Stimulated activated CD8-positive, alpha-beta memory T cell treated with anti-CD3 and anti-CD28 coated beads, Interleukin-4, amount 100 ng/mL, for 1 hour (primary cell): ENCODE measurements at regions not wholly inside any gene's neighbourhood (a gene's known extent, or its start where the extent isn't known, plus 50 kb on each side); places are given as distances from the start of the nearest gene placed in this dataset.
"Not testable (repeated sequence)": the region's sequence is repeated elsewhere in the genome, so short reads cannot be mapped to it uniquely, and the experiment has no call there.

ENCODE experiments used
- DNase-seq, 2 donors: peaks; one replicate each; pipeline ENCODE4 v3.0.0-alpha.2; 2020; ENCODE audit warnings: low read depth in 2 of 2, low spot score in 1 of 2

DNA sequence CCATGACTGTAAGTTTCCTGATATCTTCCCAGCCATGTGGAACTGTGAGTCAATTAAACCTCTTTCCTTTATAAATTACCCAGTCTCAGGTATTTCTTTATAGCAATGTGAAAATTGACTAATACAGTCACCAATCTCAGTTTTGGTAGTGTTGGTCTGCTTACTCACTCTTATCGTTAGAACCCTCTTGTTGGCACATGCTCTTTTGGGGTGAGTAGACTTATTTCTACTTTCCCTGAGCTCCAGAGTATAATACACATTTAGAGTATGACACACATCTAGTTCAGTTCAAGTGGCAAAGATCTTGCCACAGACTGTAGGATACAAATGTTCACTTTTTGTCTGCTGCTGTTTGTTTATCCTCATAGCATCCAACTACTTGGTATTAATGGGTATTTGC, 347.5 kb upstream of the CELF4 start:
- DNase-seq = no peak

DNA sequence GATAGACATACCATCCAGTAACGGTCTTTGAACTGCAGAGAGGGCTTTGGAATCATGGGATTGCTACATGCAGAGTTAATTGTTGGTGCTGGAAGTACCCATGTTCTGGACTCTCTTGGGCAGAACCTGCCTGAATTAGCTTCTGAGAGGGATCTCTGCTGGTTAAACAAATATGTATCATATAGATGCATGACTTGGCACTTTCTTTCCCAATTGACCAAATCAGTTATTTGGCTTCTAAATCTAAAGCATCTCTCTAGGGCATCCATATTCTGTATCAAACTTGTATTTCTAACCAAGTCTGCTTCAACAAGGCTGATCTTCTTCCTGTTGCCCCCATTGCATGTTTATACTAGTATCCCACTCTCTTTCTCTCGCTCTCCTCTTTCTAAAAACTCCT, 336.7 kb upstream of the CELF4 start:
- DNase-seq = no peak

DNA sequence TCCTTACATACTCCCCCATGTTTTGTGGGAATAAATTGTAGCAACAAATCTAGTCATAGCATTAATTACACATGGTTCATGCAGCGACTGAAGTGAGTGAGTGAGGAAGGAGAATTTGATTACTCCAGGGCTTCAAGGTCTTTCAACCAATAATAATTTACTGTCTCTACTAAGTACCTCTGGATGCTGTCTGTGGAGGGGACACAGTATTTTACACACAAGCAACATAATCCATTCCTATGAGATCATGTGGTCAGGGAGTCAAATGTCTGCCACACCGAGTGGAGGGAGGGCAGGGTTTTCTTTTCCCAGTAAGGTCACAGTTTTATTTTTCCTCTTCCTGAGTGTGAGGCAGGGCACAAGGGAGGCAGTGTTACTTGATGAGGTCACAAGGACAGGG, 334.7 kb upstream of the CELF4 start:
- DNase-seq = no peak

DNA sequence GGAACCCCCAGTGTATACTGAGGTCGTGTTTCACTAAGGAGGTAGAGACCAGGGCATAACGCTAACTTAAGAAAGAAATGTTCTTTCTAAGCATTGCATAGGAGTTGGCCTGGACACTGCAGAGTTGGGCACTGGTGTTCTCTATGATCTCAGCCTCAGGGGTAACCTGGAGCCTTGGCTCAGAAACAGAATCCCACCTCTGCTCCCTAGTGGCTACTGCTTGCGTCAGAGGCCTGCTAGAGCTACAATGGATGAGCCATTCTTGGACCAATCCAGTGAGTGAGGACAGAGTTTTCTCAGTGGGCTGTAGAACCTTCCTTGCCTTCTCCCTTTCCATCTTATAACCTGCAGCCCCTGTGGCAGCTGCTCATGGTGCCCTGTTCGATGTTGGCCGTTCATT, 324.4 kb upstream of the CELF4 start:
- no peak for DNase-seq

DNA sequence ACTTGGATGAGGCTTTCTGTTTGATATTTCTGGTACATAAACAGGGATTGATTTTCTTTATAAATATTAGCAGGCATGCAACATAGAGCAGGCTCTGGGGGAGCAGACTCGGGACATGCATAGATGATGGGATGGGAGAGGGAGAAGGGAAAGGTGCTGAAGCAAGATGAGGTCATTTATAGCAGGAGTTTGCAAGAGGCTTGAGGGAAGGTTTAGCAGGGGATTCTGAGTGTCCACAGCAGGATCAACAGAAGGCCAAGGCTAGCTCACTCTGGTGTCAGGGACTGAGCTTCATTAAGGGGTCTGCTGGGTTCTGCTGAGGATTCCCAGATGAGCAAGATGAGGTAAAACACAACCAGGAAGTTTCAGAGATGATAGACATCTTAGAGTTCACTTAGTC, 309.1 kb upstream of the CELF4 start:
- no peak for DNase-seq

DNA sequence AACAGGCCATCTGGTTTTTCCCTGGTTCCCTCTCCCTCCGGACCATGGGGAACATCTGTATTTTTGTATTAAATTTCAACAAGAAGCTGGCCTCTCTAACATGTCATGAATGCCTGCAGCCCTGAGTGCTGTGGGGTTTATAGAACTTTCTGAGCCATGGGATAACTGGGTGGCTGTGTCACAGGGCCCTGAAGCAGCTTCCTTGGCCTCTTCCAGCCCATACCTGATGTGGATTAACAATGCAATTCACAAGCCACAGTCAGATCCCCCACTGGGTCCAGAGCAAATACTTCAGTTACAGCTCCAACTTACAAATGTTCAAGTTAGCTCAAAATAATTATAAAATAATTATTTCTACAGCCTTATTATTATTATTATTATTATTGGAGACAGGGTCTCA, 307.8 kb upstream of the CELF4 start:
- DNase-seq = no peak

DNA sequence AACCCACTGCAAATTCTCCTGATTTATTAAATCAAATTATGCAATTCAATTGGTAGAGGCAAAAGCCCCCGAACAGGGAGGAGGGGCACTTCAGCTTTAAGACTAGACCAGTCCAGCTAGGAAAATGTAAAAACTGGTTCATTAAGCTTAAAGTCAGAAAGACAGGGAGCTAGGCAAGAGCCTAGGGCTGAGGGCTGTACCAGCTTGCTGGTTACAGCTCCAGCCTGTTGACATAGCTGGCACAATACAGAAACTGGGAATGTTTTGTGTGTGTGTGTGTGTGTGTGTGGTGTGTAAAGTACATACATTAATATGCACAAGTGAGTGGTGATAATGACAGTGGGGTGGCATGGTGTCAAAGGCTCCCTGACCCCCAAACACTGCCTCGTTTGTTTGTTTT, 307.0 kb upstream of the CELF4 start:
- no peak for DNase-seq

DNA sequence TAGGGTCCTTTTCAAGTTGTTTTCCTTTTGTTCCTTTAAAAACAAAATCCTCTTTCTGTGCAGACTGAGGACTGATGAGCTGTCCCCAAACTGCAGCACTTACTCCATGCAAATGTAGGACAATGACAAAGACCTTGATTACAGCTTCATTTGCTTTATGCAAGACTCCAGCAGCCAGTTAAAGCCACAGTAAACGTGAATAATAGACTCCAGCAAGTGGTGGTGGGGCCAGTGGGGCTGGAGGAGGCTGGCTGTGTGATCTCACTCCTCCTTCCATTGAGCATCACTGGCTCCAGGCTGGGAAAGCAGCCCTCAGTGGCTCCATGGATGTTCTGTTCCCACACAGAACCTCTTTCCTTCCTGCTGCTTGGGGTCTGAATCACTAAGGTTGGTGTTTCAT, 306.0 kb upstream of the CELF4 start:
- DNase-seq = no peak

DNA sequence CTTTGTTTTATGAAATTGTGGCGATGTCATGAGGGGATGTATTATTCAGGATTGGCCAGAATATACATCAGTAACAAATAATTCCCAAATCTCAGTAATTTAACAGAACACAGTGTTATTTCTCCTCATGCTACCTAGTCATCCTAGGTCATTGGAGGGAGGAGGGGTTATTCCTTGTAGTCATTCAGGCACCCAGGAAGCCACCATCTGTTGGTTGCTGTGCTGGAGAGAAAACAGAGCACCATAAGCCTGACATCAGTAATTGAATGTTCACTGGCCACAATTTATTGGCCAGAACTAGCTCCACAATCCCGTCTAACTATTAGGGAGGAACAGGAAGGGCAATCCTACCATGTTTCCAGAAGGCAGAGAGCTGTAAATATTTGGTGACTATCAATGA, 303.5 kb upstream of the CELF4 start:
- DNase-seq = no peak

DNA sequence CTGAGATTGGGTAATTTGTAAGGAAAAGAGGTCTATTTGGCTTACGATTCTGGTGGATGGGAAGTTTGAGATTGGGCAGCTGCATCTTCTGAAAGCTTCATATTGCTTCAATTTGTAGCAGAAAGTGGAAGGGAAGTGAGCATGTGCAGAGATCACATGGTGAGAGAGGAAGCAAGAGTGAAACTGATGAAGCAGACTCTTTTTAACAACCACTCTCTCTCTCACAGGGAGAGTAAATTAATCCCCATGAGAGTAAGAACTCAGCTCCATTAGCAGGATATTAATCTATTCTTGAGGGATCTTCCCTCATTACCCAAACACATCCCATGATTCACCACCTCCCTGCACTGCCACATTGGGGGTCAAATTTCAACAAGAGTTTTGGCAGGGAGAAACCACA, 298.5 kb upstream of the CELF4 start:
- no peak for DNase-seq

DNA sequence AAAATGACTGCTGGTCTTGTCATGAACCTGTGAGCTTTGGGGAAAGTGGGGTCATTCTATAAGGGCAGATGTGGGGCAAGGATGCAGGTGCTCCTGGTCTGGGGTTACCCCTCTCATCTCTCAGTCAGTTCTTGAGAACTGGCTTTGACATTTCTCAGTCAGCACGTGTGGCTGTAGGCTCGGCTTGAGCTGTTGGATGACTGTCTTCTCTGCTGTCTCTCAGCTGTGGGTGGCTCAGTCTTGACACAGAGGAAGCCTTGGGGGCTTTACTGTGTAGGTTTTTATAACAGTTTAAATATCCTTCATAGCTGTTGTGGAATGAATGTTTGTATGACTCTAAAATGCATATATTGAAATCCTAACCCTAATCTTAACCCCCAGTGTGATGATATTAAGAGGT, 296.4 kb upstream of the CELF4 start:
- DNase-seq = no peak

DNA sequence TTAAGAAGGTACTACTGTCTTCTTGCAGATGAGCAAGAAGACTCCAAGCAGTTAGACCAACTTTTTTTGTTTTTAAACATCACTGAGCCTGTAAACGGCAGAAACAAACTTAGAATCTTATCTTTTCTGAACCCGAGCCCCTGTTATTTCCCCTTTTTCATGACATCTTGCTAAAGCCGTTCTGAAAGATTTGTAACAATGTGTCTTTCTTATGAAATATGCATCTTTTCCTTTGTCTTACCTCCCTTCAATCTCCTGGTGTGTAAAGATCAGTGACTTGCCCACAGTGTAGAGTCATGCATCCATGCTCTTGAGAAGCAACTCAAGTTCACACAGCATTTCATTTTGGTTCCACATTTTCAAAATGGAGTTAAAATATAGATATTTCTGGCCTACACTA, 288.8 kb upstream of the CELF4 start:
- no peak for DNase-seq

DNA sequence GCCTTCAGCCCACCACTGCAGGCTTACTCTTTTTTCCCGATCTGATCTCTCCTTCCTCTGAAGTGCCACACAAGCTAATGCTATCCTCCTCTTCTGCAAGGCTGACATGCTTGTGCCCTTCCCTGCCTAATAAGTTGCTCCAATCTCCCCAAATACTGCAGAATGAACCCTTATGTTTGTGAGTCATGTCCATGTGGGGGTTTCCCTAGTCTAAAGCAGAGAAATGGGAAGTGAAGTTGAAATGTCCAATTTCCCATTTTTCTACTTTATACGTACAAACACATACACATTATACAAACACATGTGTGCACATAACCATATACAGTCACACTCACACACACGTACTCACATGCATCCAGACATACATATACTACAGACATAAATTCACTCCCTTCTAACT, 288.1 kb upstream of the CELF4 start:
- no peak for DNase-seq

DNA sequence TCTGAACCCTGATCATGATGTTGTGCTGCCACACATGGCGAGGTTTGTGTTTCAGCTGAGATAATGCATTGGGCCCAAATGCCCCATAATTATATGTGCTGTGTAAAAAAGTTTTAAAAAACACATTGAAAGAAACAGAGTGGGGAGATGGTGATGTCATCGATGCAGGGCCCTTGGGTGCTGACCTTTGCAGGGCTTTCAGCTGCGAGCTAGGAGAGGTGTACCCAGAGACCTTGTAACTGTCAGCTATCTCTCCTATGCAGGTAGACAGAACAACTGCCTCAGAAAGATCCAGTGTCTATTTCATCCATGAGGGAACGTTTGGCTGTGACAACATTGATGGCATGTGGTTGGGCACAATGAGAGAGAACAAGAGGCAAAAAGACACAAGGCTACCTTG, 286.9 kb upstream of the CELF4 start:
- DNase-seq = no peak

DNA sequence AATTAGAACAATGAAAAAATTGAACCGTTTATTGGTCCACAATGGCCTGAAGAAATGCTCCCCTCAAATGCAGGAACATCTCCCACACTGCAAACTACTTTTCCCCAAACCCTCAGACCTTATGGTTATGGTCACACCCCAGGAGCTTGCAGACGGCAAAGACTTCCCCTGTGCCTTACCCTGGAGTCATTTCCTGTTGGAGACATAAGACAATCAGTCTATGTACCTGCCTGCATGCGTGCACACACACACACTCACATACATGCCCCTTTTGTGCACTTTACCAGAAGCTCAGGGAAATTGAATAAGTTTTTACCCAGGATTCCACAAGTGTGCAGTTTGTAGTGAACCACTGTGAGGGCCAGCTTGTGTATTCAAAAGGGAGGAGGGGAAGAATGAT, 281.9 kb upstream of the CELF4 start:
- no peak for DNase-seq

DNA sequence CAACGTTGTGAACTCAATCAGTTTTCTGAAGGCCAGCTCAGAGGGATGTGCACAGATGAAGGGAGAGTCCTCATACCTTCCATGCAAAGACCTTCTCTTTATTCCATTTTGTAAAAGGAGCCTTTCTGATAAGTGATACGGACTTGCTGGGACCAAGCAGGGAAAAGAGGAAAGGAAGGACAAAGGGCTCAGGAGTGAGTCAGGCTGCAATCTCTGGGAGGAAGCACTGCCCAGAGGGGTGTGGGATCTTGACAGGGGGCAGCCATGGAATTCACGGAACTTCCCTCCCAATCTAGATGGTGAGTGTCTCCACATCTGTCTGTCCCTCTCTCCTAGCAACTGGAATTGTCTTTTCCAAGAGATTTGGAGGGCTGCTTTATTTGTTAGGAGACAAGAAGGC, 281.4 kb upstream of the CELF4 start:
- DNase-seq = no peak

DNA sequence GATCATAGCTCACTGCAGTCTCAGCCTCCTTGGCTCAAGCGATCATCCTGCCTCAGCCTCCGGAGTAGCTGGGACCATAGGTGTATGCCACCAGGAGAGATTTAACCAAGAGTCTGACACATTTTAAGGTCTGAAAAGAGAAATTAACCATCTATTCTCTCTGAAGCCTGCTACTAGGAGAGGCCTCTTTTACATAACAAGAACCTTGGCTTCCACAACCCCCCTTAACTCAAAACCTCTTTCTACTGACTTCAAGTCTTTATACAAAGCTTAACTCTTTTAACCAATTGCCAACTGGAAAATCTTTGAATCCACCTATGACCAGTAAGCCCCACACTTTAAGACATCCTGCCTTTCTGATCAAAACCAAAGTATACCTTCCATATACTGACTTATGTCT, 279.9 kb upstream of the CELF4 start:
- DNase-seq = no peak

DNA sequence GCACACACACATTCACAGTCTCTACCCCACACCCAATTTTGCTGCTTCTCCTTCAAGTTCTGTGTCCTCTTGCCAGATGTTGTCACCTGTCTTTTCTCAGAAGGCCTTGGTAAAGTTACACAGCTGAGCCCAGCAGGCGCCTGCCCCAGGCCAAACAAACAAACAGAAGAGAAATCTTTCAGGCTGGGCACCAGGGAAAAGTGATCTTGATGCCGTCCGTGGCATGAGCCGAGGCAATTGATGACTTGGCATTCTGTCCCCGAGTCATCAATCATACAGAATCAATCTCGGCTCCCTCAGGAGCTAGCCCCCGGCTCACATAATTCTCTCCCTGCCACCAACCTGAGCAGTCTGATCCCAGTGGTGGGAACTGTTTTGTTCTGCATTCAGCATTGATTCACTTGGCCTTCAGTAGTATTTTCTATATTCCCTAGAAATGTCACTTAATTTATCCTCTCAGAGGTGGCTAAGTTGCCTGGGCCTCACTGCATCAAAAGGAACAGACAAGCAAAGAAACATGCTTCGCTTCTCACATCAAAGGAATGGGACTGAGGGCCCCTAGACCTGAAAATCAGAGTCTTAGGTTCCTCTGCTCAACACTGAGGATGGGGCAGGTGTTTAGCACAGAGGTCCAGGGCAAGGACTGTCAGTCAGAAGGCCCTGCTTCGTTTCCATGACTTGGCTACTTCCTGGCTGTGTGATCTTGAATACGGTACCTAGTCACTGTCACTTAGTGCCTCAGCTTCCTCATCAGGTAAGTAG, 278.8 kb upstream of the CELF4 start:
- no peak for DNase-seq

DNA sequence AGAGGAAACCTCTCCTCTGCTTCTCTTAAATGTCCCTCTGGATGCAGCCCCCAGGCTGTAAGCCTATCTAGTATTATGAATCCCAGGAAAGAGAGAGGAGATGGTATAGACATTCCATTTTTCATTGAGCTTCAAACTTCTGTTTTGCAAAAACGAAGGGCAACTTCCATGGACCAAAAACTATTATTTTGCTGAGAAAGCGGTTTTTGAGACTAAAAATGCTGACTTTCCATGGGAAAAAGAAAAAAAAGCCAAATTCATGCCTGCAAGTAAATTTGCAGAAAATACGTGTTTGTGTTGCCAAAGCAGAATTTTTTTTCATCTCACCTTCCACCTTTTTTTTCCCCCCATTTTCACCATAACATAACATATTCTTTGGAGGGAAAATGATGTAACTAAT, 272.5 kb upstream of the CELF4 start:
- no peak for DNase-seq

DNA sequence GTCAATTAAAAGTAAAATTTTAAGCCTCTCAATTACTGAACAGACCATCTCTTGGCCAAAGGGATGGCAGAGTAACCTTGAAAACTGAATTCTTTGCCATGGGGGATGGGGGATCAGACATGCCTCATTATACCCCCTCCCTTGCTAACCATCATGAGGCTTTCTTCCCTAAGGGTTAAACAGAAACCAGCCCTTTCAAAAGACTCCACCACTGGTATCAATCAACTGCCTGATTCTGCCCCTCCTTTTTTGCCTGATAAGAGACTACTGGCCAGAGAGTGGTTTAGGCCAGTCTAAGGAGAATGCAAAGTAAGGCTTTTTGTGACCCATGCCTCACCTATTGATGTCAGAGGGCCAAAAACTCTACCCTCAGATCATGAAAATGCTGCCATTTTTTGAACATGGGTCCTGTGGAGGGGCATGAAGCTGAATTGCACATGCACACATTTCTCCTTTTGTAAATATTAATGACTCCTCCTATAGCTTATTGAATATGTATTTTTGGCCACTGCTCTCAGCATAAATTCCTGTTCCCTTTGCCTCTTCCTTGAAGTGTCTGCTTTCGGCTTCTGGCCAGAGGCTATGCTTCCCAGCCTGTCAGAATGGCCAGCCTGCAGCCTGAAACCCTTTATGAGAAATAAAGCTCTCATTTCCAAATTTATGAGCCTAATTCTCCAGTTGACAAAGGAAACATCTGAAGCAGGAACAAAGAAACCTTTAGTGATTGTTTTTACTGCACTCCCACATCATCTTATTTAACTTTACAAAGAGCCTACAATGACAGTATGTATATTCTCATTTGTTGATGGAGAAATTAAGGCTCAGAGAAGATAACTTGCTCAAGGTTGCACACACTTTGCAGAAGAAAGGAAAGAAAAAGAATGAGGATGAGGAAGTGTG, 270.7 kb upstream of the CELF4 start:
- DNase-seq = no peak

DNA sequence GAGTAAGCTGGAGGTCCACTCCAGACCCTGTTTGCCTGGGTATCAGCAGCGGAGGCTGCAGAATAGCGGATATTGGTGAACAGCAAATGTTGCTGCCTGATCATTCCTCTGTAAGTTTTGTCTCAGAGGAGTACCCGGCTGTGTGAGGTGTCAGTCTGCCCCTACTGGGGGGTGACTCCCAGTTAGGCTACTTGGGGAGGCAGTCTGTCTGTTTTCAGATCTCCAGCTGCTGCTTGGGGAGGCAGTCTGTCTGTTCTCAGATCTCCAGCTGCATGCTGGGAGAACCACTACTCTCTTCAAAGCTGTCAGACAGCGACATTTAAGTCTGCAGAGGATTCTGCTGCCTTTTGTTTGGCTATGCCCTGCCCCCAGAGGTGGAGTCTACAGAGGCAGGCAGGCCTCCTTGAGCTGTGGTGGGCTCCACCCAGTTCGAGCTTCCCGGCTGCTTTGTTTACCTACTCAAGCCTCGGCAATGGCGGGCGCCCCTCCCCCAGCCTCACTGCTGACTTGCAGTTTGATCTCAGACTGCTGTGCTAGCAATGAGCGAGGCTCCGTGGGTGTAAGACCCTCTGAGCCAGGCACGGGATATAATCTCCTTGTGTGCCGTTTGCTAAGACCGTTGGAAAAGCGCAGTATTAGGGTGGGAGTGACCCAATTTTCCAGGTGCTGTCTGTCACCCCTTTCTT, 266.6 kb upstream of the CELF4 start:
- not testable (repeated sequence) for DNase-seq

DNA sequence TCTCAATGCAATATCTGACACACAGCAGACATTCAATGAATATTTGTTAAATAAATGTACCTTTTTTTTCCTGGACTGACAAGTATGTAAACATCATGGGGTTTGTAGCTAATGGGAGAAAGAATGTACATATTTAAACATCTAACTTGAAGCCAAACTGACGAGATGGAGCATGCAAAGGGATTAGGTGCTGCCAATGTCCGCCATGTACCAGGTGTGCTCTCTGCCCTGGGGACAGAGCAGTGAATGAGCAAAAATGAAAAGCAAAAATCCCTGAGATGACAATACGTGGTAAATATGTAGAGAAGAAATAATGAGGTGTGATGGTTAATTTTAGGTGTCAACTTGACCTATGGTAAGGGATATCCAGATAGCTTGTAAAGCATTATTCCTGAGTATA, 247.4 kb upstream of the CELF4 start:
- DNase-seq = no peak
